NCI-H524 treated with DMSO at 0.1 percent for 48 hours (cell line): ENCODE measurements at regions not wholly inside any gene's neighbourhood (a gene's known extent, or its start where the extent isn't known, plus 50 kb on each side); places are given as distances from the start of the nearest gene placed in this dataset.

Experiments used
- DNase-seq: peaks from one replicate; lab custom pipeline; 2025; lab: John Stamatoyannopoulos, UW

GRCh38 chr6:41428996-41429421 is 93.6 kb downstream of the NCR2 start:
- no peak for DNase-seq

GRCh38 chr6:41429506-41430504 is 94.4 kb downstream of the NCR2 start:
- DNase-seq, result no peak

GRCh38 chr6:41430875-41431274 is 95.5 kb downstream of the NCR2 start:
- no peak for DNase-seq

GRCh38 chr6:41432280-41432679 is 96.9 kb downstream of the NCR2 start:
- DNase-seq, result no peak

- no peak for DNase-seq
Measured at GRCh38 chr6:41434803-41435481, 99.5 kb downstream of the NCR2 start.

DNA sequence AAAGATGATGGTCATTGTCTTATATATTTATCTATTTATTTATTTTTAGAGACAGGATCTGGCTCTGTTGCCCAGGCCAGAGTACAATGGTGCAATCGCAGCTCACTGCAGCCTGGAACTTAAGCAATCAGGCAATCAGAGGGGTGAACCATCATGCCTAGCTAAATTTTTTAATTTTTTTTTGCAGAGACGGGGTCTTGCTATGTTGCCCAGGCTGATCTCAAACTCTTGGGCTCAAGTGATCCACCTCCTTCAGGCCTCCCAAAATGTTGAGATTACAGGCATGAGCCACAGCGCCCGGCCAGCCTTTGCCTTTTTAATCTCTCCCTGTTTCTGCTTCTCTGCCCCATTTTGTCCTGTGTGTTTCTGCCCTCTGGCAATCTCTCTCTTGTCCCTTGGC is 102.2 kb downstream of the NCR2 start:
- no peak for DNase-seq

- no peak for DNase-seq
Measured at GRCh38 chr6:41438746-41439145, 103.3 kb downstream of the NCR2 start.

DNA sequence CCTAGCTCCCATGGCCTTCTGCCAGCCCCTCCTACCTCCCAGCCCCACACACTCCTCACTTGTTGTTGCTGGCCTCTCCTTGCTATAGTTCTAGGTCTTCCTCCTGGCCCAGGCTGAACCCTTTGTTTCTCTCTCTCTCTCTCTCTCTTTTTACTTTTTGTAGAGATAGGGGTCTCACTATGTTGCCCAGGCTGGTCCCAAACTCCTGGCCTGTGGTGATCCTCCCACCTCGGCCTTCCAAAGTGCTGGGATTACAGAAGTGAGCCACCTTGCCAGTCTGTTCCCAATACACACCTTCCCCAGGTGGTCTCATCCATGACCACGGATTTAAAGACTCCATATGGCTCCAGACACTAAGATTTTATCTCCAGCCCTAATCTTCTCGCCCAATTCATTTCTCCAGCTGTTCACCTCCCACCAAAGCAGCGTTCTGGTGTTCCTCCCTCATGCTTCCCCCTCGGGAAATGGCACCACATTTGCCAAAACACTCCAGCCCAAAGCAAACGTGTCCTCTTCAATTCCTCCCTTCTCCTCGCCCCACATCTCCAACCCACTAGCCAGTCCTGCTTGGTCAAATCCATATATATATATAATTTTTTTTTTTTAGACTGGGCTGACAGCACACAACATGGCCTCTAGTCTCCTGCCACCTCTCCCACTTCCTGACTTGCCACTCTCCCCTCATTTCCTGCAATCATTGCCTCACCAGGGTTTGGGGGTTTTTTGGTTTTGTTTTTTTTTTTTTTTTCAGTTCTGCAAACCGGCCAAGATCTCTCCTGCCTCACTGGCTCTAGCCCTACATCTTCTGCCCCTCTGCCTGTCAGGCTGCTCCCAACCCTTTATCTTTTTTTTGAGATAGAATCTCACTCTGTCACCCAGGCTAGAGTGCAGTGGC is 104.4 kb downstream of the NCR2 start:
- peak; percentile 67 for DNase-seq

- no peak for DNase-seq
Measured at GRCh38 chr6:41440958-41441357, 105.2 kb upstream of the FOXP4 start.

GRCh38 chr6:41441598-41442351 is 104.4 kb upstream of the FOXP4 start:
- no peak for DNase-seq

DNA sequence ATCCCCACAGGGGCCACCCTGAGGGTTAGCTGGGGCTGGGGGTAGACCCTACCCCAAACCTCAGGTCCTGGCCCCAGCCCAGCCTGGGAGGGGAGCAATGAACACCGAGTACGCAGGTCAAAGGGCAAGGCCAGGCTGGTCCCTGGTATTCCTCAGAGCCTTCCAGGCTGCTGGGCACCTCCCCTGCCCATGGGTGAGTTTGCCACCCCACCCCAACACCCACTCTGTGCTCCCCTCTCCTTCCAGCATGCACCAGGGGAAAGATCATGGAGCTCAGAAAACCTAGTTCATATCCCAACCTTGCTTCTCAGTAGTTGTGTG is 103.9 kb upstream of the FOXP4 start:
- DNase-seq, result no peak

DNA sequence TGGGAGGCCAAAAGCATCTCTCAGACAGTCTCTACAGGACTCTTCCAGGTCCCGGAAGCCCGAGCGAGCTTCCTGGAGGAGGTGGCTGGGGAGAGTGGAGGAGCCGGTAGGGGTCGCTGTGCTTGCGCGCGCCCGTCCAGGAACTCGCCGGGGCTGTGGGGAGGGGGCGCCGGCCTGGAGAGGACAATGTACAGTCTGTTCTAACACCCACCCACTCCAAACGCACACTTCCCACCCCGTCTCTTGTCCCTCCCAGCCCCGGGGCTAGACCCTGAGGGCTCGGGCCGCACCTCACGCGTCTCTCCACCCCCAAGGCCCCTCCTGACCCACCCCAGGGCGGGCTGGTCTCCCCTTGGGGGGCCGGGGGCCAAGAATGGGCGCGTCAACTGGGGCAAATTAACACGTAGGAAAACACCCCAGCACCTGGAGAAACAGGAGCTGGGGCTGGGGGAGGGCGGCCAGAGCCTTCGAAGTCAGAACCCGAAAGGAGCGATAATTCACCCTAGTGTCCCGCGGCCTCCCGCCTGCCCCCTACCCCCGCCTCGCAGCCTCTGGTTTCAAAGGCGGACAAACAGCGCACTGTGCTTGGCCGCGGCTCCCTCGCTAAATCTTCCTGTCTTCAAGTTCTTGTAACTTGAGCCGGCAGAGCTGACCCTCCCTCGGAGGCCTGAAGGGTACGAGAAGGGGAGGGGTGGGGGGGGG is 103.2 kb upstream of the FOXP4 start:
- no peak for DNase-seq

DNA sequence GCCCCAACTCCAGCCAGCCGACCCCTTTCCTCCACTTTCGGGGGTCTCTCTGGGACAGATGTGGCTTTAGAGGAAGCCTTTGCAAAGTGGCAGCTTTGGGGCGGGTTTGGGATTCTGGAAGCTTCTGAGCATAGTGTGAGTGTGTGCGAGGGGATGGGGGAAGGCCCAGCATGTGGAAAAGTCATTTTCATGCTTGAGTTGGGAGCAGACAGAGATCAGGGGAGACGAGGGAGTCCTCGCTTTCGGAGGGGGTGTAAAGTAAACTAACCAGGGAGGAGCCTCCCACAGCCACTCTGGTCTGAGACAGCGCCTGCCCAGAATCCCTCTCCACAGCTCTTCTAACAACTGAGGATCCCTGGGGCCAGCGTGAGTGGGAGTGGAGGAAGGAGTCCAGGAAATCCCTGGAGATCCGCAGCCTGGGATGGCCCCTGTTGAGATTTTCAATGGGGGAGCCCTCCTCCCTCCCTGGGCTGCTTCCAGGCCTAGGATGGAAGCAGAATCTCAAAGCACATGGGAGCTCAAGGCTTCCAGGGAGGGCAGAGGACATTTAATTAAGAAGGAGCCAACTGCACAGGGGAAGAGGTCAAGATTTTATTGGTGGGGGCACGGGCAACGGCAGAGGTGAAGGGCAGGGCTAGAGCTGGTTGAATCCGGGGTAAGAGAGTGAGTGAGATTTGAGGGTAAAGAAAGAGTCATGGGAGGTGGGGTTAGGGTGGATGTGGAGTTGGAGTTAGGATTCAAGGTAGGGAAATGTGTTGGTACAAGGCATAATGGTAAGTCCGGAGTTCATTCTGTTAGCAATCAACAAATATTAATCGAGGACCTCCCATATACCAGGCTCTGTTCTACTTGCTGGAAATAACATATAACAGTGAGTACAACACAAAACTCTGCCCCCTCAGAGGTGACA is 102.3 kb upstream of the FOXP4 start:
- no peak for DNase-seq

DNA sequence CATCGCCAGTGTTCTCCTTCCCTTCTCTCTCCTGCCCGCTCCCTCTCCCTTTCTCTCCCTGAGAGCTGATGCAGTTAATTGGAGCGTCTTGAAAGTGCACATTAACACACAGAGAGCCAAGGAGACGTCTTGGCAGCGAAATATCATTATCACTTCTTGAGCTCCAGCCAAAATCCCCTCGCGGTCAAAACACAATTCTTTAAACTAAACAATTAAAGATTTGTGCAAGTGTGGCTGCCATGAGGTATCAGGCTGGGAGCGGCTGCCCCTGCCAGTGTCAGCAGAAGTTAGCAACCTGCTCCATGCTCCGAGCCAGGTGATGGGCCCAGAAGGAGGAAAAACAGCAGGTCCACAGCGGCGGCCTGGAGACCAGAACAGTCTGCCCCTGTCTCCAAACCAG is 100.9 kb upstream of the FOXP4 start:
- DNase-seq, result no peak

DNA sequence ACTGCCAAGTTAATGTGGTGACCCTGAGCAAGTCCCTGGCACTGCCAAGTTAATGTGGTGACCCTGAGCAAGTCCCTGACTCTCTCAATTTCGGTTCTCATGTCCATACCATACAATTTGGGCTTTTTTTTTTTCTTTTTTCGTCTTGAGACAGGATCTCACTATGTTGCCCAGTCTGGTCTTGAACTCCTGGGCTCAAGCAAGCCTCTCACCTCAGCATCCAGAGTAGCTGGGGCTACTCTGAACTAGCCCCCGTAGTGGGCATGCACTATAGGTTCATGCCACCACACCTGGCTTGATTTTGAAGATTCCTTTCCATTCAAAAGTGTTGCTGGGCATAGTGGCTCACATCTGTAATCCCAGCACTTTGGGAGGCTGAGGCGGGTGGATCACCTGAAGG is 100.0 kb upstream of the FOXP4 start:
- DNase-seq, result no peak

DNA sequence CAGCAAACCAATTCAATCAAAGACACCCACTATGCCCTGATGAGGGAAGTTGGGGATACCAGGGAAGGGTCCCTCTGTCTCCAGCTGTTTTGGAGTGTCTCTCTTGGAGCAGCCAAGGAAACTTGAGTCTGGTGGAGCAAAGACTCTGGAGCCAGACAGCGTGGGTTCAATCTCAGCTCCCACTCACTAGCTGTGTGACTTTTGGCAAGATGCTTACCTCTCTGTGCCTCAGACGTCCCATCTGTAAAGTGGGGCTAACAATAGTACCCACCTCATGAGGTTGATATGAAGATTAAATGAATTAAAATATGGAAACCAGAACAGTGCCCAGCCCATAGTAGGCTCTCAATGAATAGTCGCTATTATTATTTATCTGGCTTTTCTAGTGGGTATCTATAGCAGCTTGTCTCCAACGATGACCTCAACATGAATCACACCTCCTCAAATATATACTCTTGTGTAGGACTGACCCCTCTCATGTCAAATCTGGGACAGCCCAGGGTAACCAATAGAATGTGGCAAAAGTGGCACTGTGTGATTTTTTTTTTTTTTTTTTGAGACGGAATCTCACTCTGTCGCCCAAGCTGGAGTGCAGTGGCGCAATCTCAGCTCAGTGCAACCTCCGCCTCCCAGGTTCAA is 99.2 kb upstream of the FOXP4 start:
- no peak for DNase-seq

- DNase-seq, result no peak
Measured at GRCh38 chr6:41448256-41448655, 97.9 kb upstream of the FOXP4 start.

GRCh38 chr6:41449399-41450245 is 96.6 kb upstream of the FOXP4 start:
- DNase-seq, result no peak
